Right lobe of liver (tissue), 6 donors: ENCODE measurements at regions not wholly inside any gene's neighbourhood (a gene's known extent, or its start where the extent isn't known, plus 50 kb on each side); places are given as distances from the start of the nearest gene placed in this dataset.

ENCODE experiments used
- ATAC-seq, 4 donors: fragments of 200-7000 bp; cut with Tn5 transposase; one replicate each; pipeline ENCODE4 v1.9.1; 2020; ENCODE audit warnings: mild to moderate bottlenecking in 4 of 4, moderate library complexity in 4 of 4
- DNase-seq, 3 donors: peaks; one replicate each; pipeline ENCODE4 v3.0.0-alpha.2; 2020
- H3K27ac ChIP-seq, 3 donors: fragments of 200-600 bp; one replicate each; pipeline ENCODE4 v1.8.0; 2022
- H3K27me3 ChIP-seq, 2 donors: fragments of 200-600 bp; one replicate each; pipeline ENCODE4 v1.8.0; 2022
- H3K36me3 ChIP-seq, 4 donors: fragments of 200-600 bp; sonication (generic) in 1 of 4; one replicate each; pipeline versions ENCODE4 v1.5.1 to v1.8.0; 2017 to 2022; ENCODE audit warnings: control low read depth in 1 of 4
- H3K4me1 ChIP-seq, 4 donors: fragments of 200-600 bp; sonication (generic) in 1 of 4; one replicate each; pipeline versions ENCODE4 v1.5.1 to v1.8.0; 2017 to 2022; ENCODE audit warnings: control low read depth in 1 of 4
- H3K4me3 ChIP-seq, 3 donors: fragments of 200-600 bp; one replicate each; pipeline ENCODE4 v1.8.0; 2022
- H3K9me3 ChIP-seq, 4 donors: fragments of 200-600 bp; sonication (generic) in 1 of 4; one replicate each; pipeline versions ENCODE4 v1.5.1 to v1.8.0; 2017 to 2022; ENCODE audit warnings: control low read depth in 1 of 4
- CTCF ChIP-seq, 4 donors: fragments of 200-600 bp in 3 of 4; fragments of 450-650 bp in 1 of 4; IDR thresholded peaks; one replicate each; pipeline versions ENCODE4 v1.5.1 to v1.8.0; 2016 to 2022; ENCODE audit warnings: antibody characterized with exemption in 4 of 4, mild to moderate bottlenecking in 2 of 4
- POLR2A ChIP-seq: fragments of 450-650 bp; IDR thresholded peaks from one replicate; pipeline ENCODE4 v1.6.1; 2017; ENCODE audit warnings: antibody characterized with exemption, mild to moderate bottlenecking
- WGBS: methylation state at CpG from one replicate; pipeline ENCODE4 v1.1.6; 2018; ENCODE audit warnings: low coverage, low lambda C conversion rate; ENCODE audit not compliant: insufficient coverage; ENCODE audit errors: missing lambda C conversion rate; 5-methylcytosine and 5-hydroxymethylcytosine counted together
- intact Hi-C, 2 donors: fragments of 100-400 bp; cut with DNase I; formaldehyde crosslinking; loops; one replicate each; pipeline versions ENCODE4 v1.11.2 to v1.14.1; 2022
- donor health status: DM: no; HTN: yes; CAD: no.
- donor health status: DM: no; HTN: no; CAD: no.
- donor health status: DM: no; HTN: no; CAD: no.
- donor health status: DM: no; HTN: yes; CAD: no.
- donor health status: DM: no; HTN: yes; CAD: no.

DNA sequence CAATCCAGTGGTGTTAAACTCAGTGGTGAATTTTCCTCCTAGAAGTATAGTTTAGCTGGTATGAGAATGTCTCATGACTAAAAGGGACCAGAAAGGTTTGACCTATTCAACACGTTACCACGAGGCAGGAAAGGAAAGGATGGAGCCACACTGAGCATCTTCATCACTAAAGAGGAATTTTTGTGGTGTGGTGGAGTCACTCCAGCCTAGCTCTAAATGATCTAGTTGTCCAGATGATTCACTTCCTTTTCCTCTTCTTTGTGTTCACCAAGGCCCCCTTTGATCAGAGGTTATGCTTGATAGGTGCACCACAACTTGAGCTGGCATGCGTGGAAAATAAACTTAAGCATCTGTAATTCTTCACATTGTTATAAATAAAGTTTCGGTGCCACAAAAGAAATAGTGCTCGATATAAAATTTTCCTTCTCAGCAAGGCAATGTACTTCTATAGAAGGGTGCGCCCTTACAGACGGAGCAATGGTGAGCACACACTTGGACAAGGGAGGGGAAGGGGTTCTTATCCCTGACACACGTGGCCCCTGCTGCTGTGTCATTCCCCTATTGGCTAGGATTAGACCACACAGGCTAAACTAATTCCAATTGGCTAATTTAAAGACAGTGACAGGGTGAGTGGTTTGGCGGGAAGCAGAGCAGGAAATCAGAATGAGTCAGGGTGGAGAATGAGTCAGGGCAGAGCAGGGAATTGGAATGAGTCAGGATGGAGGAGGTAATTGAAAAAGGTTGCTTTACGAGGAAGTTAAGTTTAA, 254.6 kb downstream of the HS3ST3A1 start:
- H3K4me1 ChIP-seq = no peaks in the 10 kb centered on the region
- H3K9me3 ChIP-seq = no peaks in the 10 kb centered on the region
- DNase-seq (no peak), ATAC-seq (peak in 1 of 4 donors; percentile 67)
- 76% methylated on average over 9 of the region's 10 CpGs for WGBS
- TF ChIP-seq CTCF (IDR thresholded peaks at IDR 0.05) = no peak
- TF ChIP-seq POLR2A = no peak
- intact Hi-C loops = no loop called here
- no peak overlapping the region for H3K27ac ChIP-seq
- H3K27me3 ChIP-seq = no peaks in the 10 kb centered on the region
- H3K4me3 ChIP-seq = no peak overlapping the region
- H3K36me3 ChIP-seq = no peaks in the 10 kb centered on the region

DNA sequence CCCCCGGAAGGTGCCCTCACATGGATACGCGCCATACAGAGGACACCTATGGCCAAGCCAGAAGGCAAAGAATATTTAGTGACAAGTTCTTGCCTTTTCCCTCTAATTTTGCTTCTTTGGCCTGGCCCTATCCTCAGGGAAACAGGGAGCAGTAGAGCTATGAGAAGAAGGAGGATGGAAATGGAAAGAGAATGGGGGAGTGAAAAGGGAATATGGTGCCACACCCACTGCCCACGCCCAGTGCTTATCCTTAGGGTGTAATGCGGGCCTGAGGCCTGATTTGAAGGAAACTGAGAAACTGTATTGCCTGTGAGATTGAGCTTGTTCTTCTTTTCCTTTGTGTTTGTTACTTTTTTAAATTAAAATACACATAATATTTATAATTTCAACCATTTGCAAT, 255.1 kb downstream of the HS3ST3A1 start:
- TF ChIP-seq CTCF (IDR thresholded peaks at IDR 0.05) (no peak), POLR2A (no peak)
- 95% methylated on average over 5 of the region's 5 CpGs for WGBS
- intact Hi-C loops = no loop called here
- DNase-seq = no peak
- ATAC-seq = no peak
- no peaks in the 10 kb centered on the region for H3K36me3 ChIP-seq
- H3K9me3 ChIP-seq = no peaks in the 10 kb centered on the region
- no peaks in the 10 kb centered on the region for H3K4me1 ChIP-seq
- H3K27me3 ChIP-seq = no peaks in the 10 kb centered on the region
- H3K4me3 ChIP-seq = no peak overlapping the region
- no peak overlapping the region for H3K27ac ChIP-seq

DNA sequence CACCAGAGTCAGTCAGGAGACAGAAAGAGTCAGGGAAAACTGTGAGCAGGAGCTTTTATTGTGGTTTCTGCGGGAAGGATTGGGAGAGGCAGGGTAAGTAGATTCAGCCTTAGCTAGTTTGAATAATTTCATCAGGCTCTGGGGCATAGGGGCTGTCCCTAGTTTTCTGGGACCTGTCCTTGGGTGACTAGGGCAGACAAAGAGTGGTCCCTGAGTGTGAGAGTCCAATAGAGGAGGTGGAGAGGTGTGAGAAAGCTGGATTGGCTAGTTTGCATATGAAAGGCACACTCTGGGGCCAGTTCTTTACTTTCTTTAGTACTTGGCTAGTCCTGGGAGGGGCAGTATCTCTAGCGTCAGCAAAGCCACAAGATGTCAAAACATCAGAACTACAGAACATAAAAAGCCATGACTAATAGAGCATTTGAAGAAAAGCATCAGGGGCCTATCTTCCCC, 255.6 kb downstream of the HS3ST3A1 start:
- DNase-seq = no peak
- no peak for ATAC-seq
- intact Hi-C loops = no loop called here

GRCh38 chr17:13338421-13338820, 263.3 kb downstream of the HS3ST3A1 start:
- TF ChIP-seq CTCF (IDR thresholded peaks at IDR 0.05) (no peak), POLR2A (no peak)
- DNase-seq (no peak), ATAC-seq (no peak)
- intact Hi-C loops = no loop called here
- 31% methylated on average over 1 of the region's 1 CpG for WGBS
- Histone ChIP-seq H3K27me3 (no peaks in the 10 kb centered on the region), H3K27ac (no peak overlapping the region), H3K4me1 (no peaks in the 10 kb centered on the region), H3K9me3 (no peaks in the 10 kb centered on the region), H3K36me3 (no peaks in the 10 kb centered on the region), H3K4me3 (peak overlapping the region in 2 of 3 donors; percentile 24 to 36)

More for the DNA sequence above, 255.6 kb downstream of the HS3ST3A1 start:
- no peak overlapping the region for H3K4me3 ChIP-seq
- H3K36me3 ChIP-seq = no peaks in the 10 kb centered on the region
- H3K9me3 ChIP-seq = no peaks in the 10 kb centered on the region
- no peaks in the 10 kb centered on the region for H3K27me3 ChIP-seq
- WGBS = 90% methylated on average over 1 of the region's 2 CpGs
- no peak overlapping the region for H3K27ac ChIP-seq
- TF ChIP-seq POLR2A (no peak), CTCF (IDR thresholded peaks at IDR 0.05) (no peak)
- H3K4me1 ChIP-seq = no peaks in the 10 kb centered on the region
